ENCODE measurements at regions not wholly inside any gene's neighbourhood (a gene's known extent, or its start where the extent isn't known, plus 50 kb on each side); places are given as distances from the start of the nearest gene placed in this dataset.

DNA sequence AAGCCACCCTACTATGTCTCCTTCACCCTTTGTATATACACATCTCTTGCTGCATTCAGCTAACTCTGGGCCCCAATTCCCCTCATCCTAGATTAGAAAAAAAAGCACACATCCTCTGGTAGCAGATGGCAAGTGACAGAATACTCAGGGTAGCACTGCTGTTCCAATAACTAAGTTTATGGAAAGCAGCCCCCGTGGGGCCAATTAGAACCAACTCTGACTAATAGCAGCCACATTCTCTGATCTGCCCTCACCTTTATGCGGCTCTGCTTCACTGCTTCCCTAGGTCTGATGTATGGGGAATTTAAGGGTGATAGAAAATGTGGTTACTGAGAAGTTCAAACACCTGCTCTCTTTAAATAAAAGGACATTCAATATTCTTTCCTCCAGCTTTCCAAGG lies 74.9 kb upstream of the SETMAR start:
- TF ChIP-seq, protein P1, sequence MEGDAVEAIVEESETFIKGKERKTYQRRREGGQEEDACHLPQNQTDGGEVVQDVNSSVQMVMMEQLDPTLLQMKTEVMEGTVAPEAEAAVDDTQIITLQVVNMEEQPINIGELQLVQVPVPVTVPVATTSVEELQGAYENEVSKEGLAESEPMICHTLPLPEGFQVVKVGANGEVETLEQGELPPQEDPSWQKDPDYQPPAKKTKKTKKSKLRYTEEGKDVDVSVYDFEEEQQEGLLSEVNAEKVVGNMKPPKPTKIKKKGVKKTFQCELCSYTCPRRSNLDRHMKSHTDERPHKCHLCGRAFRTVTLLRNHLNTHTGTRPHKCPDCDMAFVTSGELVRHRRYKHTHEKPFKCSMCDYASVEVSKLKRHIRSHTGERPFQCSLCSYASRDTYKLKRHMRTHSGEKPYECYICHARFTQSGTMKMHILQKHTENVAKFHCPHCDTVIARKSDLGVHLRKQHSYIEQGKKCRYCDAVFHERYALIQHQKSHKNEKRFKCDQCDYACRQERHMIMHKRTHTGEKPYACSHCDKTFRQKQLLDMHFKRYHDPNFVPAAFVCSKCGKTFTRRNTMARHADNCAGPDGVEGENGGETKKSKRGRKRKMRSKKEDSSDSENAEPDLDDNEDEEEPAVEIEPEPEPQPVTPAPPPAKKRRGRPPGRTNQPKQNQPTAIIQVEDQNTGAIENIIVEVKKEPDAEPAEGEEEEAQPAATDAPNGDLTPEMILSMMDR (IDR thresholded peaks at IDR 0.05) = no peak
- TF ChIP-seq POLR2A (IDR thresholded peaks at IDR 0.05) (no peak), EP300 (IDR thresholded peaks at IDR 0.05) (no peak)

Data from tibial nerve (tissue), 4 donors.